Right lobe of liver (tissue), 6 donors: ENCODE measurements at regions not wholly inside any gene's neighbourhood (a gene's known extent, or its start where the extent isn't known, plus 50 kb on each side); places are given as distances from the start of the nearest gene placed in this dataset.

ENCODE experiments used
- ATAC-seq, 4 donors: fragments of 200-7000 bp; cut with Tn5 transposase; one replicate each; pipeline ENCODE4 v1.9.1; 2020; ENCODE audit warnings: mild to moderate bottlenecking in 4 of 4, moderate library complexity in 4 of 4
- DNase-seq, 3 donors: peaks; one replicate each; pipeline ENCODE4 v3.0.0-alpha.2; 2020
- H3K27ac ChIP-seq, 3 donors: fragments of 200-600 bp; one replicate each; pipeline ENCODE4 v1.8.0; 2022
- H3K27me3 ChIP-seq, 2 donors: fragments of 200-600 bp; one replicate each; pipeline ENCODE4 v1.8.0; 2022
- H3K36me3 ChIP-seq, 4 donors: fragments of 200-600 bp; sonication (generic) in 1 of 4; one replicate each; pipeline versions ENCODE4 v1.5.1 to v1.8.0; 2017 to 2022; ENCODE audit warnings: control low read depth in 1 of 4
- H3K4me1 ChIP-seq, 4 donors: fragments of 200-600 bp; sonication (generic) in 1 of 4; one replicate each; pipeline versions ENCODE4 v1.5.1 to v1.8.0; 2017 to 2022; ENCODE audit warnings: control low read depth in 1 of 4
- H3K4me3 ChIP-seq, 3 donors: fragments of 200-600 bp; one replicate each; pipeline ENCODE4 v1.8.0; 2022
- H3K9me3 ChIP-seq, 4 donors: fragments of 200-600 bp; sonication (generic) in 1 of 4; one replicate each; pipeline versions ENCODE4 v1.5.1 to v1.8.0; 2017 to 2022; ENCODE audit warnings: control low read depth in 1 of 4
- CTCF ChIP-seq, 4 donors: fragments of 200-600 bp in 3 of 4; fragments of 450-650 bp in 1 of 4; IDR thresholded peaks; one replicate each; pipeline versions ENCODE4 v1.5.1 to v1.8.0; 2016 to 2022; ENCODE audit warnings: antibody characterized with exemption in 4 of 4, mild to moderate bottlenecking in 2 of 4
- POLR2A ChIP-seq: fragments of 450-650 bp; IDR thresholded peaks from one replicate; pipeline ENCODE4 v1.6.1; 2017; ENCODE audit warnings: antibody characterized with exemption, mild to moderate bottlenecking
- WGBS: methylation state at CpG from one replicate; pipeline ENCODE4 v1.1.6; 2018; ENCODE audit warnings: low coverage, low lambda C conversion rate; ENCODE audit not compliant: insufficient coverage; ENCODE audit errors: missing lambda C conversion rate; 5-methylcytosine and 5-hydroxymethylcytosine counted together
- intact Hi-C, 2 donors: fragments of 100-400 bp; cut with DNase I; formaldehyde crosslinking; loops; one replicate each; pipeline versions ENCODE4 v1.11.2 to v1.14.1; 2022
- donor health status: DM: no; HTN: yes; CAD: no.
- donor health status: DM: no; HTN: no; CAD: no.
- donor health status: DM: no; HTN: no; CAD: no.
- donor health status: DM: no; HTN: yes; CAD: no.
- donor health status: DM: no; HTN: yes; CAD: no.

- no peaks in the 10 kb centered on the region for H3K36me3 ChIP-seq
- intact Hi-C loops, result no loop called here
Measured at GRCh38 chr20:62570897-62571668, 71.2 kb upstream of the SLCO4A1 start.

GRCh38 chr20:62571669-62572344, 70.5 kb upstream of the SLCO4A1 start:
- DNase-seq (no peak), ATAC-seq (no peak)
- Histone ChIP-seq H3K4me1 (no peaks in the 10 kb centered on the region), H3K27me3 (no peaks in the 10 kb centered on the region), H3K27ac (no peak overlapping the region), H3K36me3 (no peaks in the 10 kb centered on the region), H3K9me3 (no peaks in the 10 kb centered on the region), H3K4me3 (no peak overlapping the region)
- TF ChIP-seq POLR2A, result no peak
- TF ChIP-seq CTCF (IDR thresholded peaks at IDR 0.05), result no peak
- 57% methylated on average over 9 of the region's 9 CpGs for WGBS
- intact Hi-C loops, result no loop called here

More at GRCh38 chr20:62570897-62571668, 71.2 kb upstream of the SLCO4A1 start:
- H3K4me1 ChIP-seq, result no peaks in the 10 kb centered on the region
- no peak for DNase-seq
- H3K4me3 ChIP-seq, result no peak overlapping the region
- ATAC-seq, result no peak
- 74% methylated on average over 4 of the region's 12 CpGs for WGBS
- no peaks in the 10 kb centered on the region for H3K27me3 ChIP-seq
- no peak for TF ChIP-seq POLR2A
- no peak for TF ChIP-seq CTCF (IDR thresholded peaks at IDR 0.05)
- H3K27ac ChIP-seq, result no peak overlapping the region
- no peaks in the 10 kb centered on the region for H3K9me3 ChIP-seq

- Histone ChIP-seq H3K4me1 (no peaks in the 10 kb centered on the region), H3K36me3 (no peaks in the 10 kb centered on the region), H3K9me3 (no peaks in the 10 kb centered on the region), H3K4me3 (no peak overlapping the region), H3K27me3 (peaks cover 0 to 8% of the 10 kb centered on the region in 2 donors), H3K27ac (no peak overlapping the region)
- ATAC-seq (no peak), DNase-seq (no peak)
- TF ChIP-seq POLR2A (no peak), CTCF (IDR thresholded peaks at IDR 0.05) (no peak)
- 10% methylated on average over 1 of the region's 15 CpGs for WGBS
- intact Hi-C loops, result no loop called here
Measured at GRCh38 chr20:62572980-62573379, 69.3 kb upstream of the SLCO4A1 start.

- intact Hi-C loops, result no loop called here
- WGBS, result 22% methylated on average over 3 of the region's 3 CpGs
- H3K9me3 ChIP-seq, result no peaks in the 10 kb centered on the region
- DNase-seq (no peak), ATAC-seq (no peak)
- H3K27me3 ChIP-seq, result peaks cover 0 to 15% of the 10 kb centered on the region in 2 donors
- H3K27ac ChIP-seq, result no peak overlapping the region
- TF ChIP-seq POLR2A, result no peak
- TF ChIP-seq CTCF (IDR thresholded peaks at IDR 0.05), result no peak
- no peak overlapping the region for H3K4me3 ChIP-seq
- no peaks in the 10 kb centered on the region for H3K36me3 ChIP-seq
- H3K4me1 ChIP-seq, result no peaks in the 10 kb centered on the region
Measured at GRCh38 chr20:62573817-62574216, 68.5 kb upstream of the SLCO4A1 start.
